H9 (cell line): ENCODE measurements at regions not wholly inside any gene's neighbourhood (a gene's known extent, or its start where the extent isn't known, plus 50 kb on each side); places are given as distances from the start of the nearest gene placed in this dataset.

Experiments
- DNase-seq: peaks from one replicate; pipeline ENCODE4 v3.0.0-alpha.2; 2017
- H2AFZ ChIP-seq: one replicate; pipeline ENCODE4 v1.6.1; 2013; ENCODE audit warnings: mild to moderate bottlenecking, low read length, control low read depth, moderate library complexity
- H2AK5ac ChIP-seq: 2 replicates; pipeline ENCODE4 v1.6.1; 2013; ENCODE audit warnings: low read length, control low read depth, mixed read lengths; ENCODE audit not compliant: insufficient read length
- H2BK120ac ChIP-seq: one replicate; pipeline ENCODE4 v1.6.1; 2013; ENCODE audit warnings: low read depth, mild to moderate bottlenecking, low read length, control low read depth, inconsistent platforms; ENCODE audit not compliant: poor library complexity, severe bottlenecking
- H2BK12ac ChIP-seq: 2 replicates; pipeline ENCODE4 v1.6.1; 2013; ENCODE audit warnings: low read length, control low read depth, mixed read lengths, low read depth; ENCODE audit not compliant: insufficient read length
- H2BK15ac ChIP-seq: 2 replicates; pipeline ENCODE4 v1.6.1; 2013; ENCODE audit warnings: low read depth, low read length, control low read depth
- H2BK20ac ChIP-seq: one replicate; pipeline ENCODE4 v1.6.1; 2013; ENCODE audit warnings: low read depth, mild to moderate bottlenecking, low read length, control low read depth, inconsistent platforms; ENCODE audit not compliant: poor library complexity, severe bottlenecking
- H2BK5ac ChIP-seq: 2 replicates; pipeline ENCODE4 v1.6.1; 2013; ENCODE audit warnings: low read length, control low read depth, mixed read lengths; ENCODE audit not compliant: insufficient read length
- H3K14ac ChIP-seq: 2 replicates; pipeline ENCODE4 v1.6.1; 2013; ENCODE audit warnings: low read length, control low read depth; ENCODE audit not compliant: insufficient read depth
- H3K18ac ChIP-seq: 2 replicates; pipeline ENCODE4 v1.6.1; 2013; ENCODE audit warnings: low read depth, mild to moderate bottlenecking, mixed read lengths, low read length, control low read depth; ENCODE audit not compliant: insufficient read length
- H3K23ac ChIP-seq: 2 replicates; pipeline ENCODE4 v1.6.1; 2013; ENCODE audit warnings: low read length, control low read depth, mixed read lengths, low read depth; ENCODE audit not compliant: insufficient read length
- H3K23me2 ChIP-seq: 2 replicates; pipeline ENCODE4 v1.6.1; 2013; ENCODE audit warnings: low read depth, mild to moderate bottlenecking, mixed read lengths, low read length, control low read depth; ENCODE audit not compliant: insufficient read length, poor library complexity, severe bottlenecking
- H3K27ac ChIP-seq: 2 replicates; pipeline ENCODE4 v1.5.1; 2013; ENCODE audit warnings: low read length, control low read depth, mixed read lengths, low read depth; ENCODE audit not compliant: insufficient read length
- H3K27me3 ChIP-seq: 2 replicates; pipeline ENCODE4 v1.6.1; 2013; ENCODE audit warnings: low read length, control low read depth, inconsistent platforms; ENCODE audit not compliant: insufficient read depth
- H3K4ac ChIP-seq: 2 replicates; pipeline ENCODE4 v1.6.1; 2013; ENCODE audit warnings: low read depth, mild to moderate bottlenecking, control low read depth, inconsistent platforms, low read length, moderate library complexity
- H3K4me1 ChIP-seq: 2 replicates; pipeline ENCODE4 v1.6.1; 2013; ENCODE audit warnings: low read length, control low read depth, inconsistent platforms; ENCODE audit not compliant: insufficient read depth
- H3K4me2 ChIP-seq: 2 replicates; pipeline ENCODE4 v1.6.1; 2013; ENCODE audit warnings: low read length, control low read depth, mixed read lengths; ENCODE audit not compliant: insufficient read length, insufficient read depth
- H3K56ac ChIP-seq: 2 replicates; pipeline ENCODE4 v1.6.1; 2013; ENCODE audit warnings: low read depth, mild to moderate bottlenecking, mixed read lengths, low read length, control low read depth; ENCODE audit not compliant: insufficient read length
- H3K79me1 ChIP-seq: 2 replicates; pipeline ENCODE4 v1.6.1; 2013; ENCODE audit warnings: low read depth, mild to moderate bottlenecking, moderate library complexity, low read length, control low read depth, inconsistent platforms; ENCODE audit not compliant: insufficient read depth, poor library complexity, severe bottlenecking
- H3K79me2 ChIP-seq: 2 replicates; pipeline ENCODE4 v1.6.1; 2013; ENCODE audit warnings: low read length, control low read depth, inconsistent platforms; ENCODE audit not compliant: insufficient read depth
- H3K9ac ChIP-seq: 2 replicates; pipeline ENCODE4 v1.6.1; 2013; ENCODE audit warnings: low read length, control low read depth, mixed read lengths; ENCODE audit not compliant: insufficient read length; ENCODE audit errors: extremely low read depth
- H3K9me3 ChIP-seq: one replicate; pipeline ENCODE4 v1.6.1; 2013; ENCODE audit warnings: low read depth, low read length, inconsistent platforms; ENCODE audit not compliant: control insufficient read depth
- H3T11ph ChIP-seq: one replicate; pipeline ENCODE4 v1.6.1; 2013; ENCODE audit warnings: mild to moderate bottlenecking, low read length, control low read depth, inconsistent platforms
- H4K20me1 ChIP-seq: one replicate; pipeline ENCODE4 v1.6.1; 2013; ENCODE audit not compliant: control insufficient read depth, insufficient read length, insufficient read depth
- H4K5ac ChIP-seq: 2 replicates; pipeline ENCODE4 v1.6.1; 2013; ENCODE audit warnings: low read depth, mild to moderate bottlenecking, mixed read lengths, low read length, control low read depth; ENCODE audit not compliant: insufficient read length
- H4K8ac ChIP-seq: replicated peaks from 2 replicates; pipeline ENCODE4 v1.6.1; 2013; ENCODE audit warnings: low read length, control low read depth, mixed read lengths, low read depth; ENCODE audit not compliant: insufficient read length
- H4K91ac ChIP-seq: 2 replicates; pipeline ENCODE4 v1.6.1; 2013; ENCODE audit warnings: low read depth, mild to moderate bottlenecking, moderate library complexity, mixed read lengths, low read length, control low read depth; ENCODE audit not compliant: insufficient read length
- H3K27ac Mint-ChIP-seq, 3 experiments: 2 replicates in 2 of 3; 3 replicates in 1 of 3; pipeline ENCODE4 v1.8.0; 2020 to 2021; ENCODE audit warnings: mixed read lengths in 3 of 3, mild to moderate bottlenecking in 1 of 3, moderate library complexity in 1 of 3
- H3K27me3 Mint-ChIP-seq: 2 replicates; pipeline ENCODE4 v1.8.0; 2021; ENCODE audit warnings: low read depth, mild to moderate bottlenecking, moderate library complexity, mixed read lengths
- H3K36me3 Mint-ChIP-seq, 3 experiments: 2 replicates in 2 of 3; 3 replicates in 1 of 3; pipeline ENCODE4 v1.8.0; 2020 to 2021; ENCODE audit warnings: low read depth in 3 of 3, mixed read lengths in 3 of 3; ENCODE audit not compliant: insufficient read depth in 1 of 3
- H3K4me1 Mint-ChIP-seq, 2 experiments: 2 replicates each; pipeline ENCODE4 v1.8.0; 2020; ENCODE audit warnings: mixed read lengths in 2 of 2
- H3K4me3 Mint-ChIP-seq, 2 experiments: 2 replicates in 1 of 2; 3 replicates in 1 of 2; pipeline ENCODE4 v1.8.0; 2020 to 2021; ENCODE audit warnings: mild to moderate bottlenecking in 2 of 2, mixed read lengths in 2 of 2, moderate library complexity in 1 of 2
- H3K9me3 Mint-ChIP-seq, 2 experiments: 2 replicates in 1 of 2; 3 replicates in 1 of 2; pipeline ENCODE4 v1.8.0; 2020; ENCODE audit warnings: mild to moderate bottlenecking in 2 of 2, mixed read lengths in 2 of 2, moderate library complexity in 1 of 2
- CTCF ChIP-seq: fragments of 200-600 bp; sonication (generic); conservative IDR thresholded peaks from 3 replicates; pipeline ENCODE4 v1.8.0; 2021; ENCODE audit warnings: antibody characterized with exemption, mild to moderate bottlenecking
- WGBS: extraction: QIAGEN DNeasy Blood & Tissue Kit; methylation state at CpG from one replicate; pipeline ENCODE4 v1.1.7; 2013; ENCODE audit warnings: missing lambda C conversion rate, low lambda C conversion rate, mixed read lengths; ENCODE audit not compliant: insufficient read length; ENCODE audit errors: extremely low coverage; 5-methylcytosine and 5-hydroxymethylcytosine counted together

GRCh38 chr1:87841332-87841731 lies 512.7 kb downstream of the LMO4 start:
- no peak overlapping the region for H3K4me2 ChIP-seq
- no peak overlapping the region for H3K27ac ChIP-seq
- H3K27me3 Mint-ChIP-seq = no peaks in the 10 kb centered on the region
- H3K56ac ChIP-seq = no peak overlapping the region
- H3K9me3 Mint-ChIP-seq = no peaks in the 10 kb centered on the region; a peak in 1 of 5 replicates
- no peak overlapping the region for H2BK120ac ChIP-seq
- no peak for TF ChIP-seq CTCF
- H2AK5ac ChIP-seq = no peak overlapping the region
- H3K14ac ChIP-seq = no peak overlapping the region
- no peaks in the 10 kb centered on the region for H3K27me3 ChIP-seq
- no peak overlapping the region for H3K27ac Mint-ChIP-seq
- H4K20me1 ChIP-seq = no peaks in the 10 kb centered on the region
- no peak overlapping the region for H2BK20ac ChIP-seq
- no peak overlapping the region for H4K91ac ChIP-seq
- no peak overlapping the region for H3K18ac ChIP-seq
- no peaks in the 10 kb centered on the region for H3K36me3 Mint-ChIP-seq
- H2BK5ac ChIP-seq = no peak overlapping the region
- no peak overlapping the region for H3K23ac ChIP-seq
- no peaks in the 10 kb centered on the region for H3K9me3 ChIP-seq
- peaks cover 0 to 3% of the 10 kb centered on the region in 2 experiments; a peak in 2 of 4 replicates for H3K4me1 Mint-ChIP-seq
- H3K4me1 ChIP-seq = no peaks in the 10 kb centered on the region
- H3T11ph ChIP-seq = no peak overlapping the region
- no peak for DNase-seq
- no peaks in the 10 kb centered on the region for H3K79me2 ChIP-seq
- H4K5ac ChIP-seq = no peak overlapping the region
- no peaks in the 10 kb centered on the region for H3K79me1 ChIP-seq
- no peak overlapping the region for H2BK12ac ChIP-seq
- H4K8ac ChIP-seq = no peak overlapping the region
- H2AFZ ChIP-seq = no peak overlapping the region
- no peak overlapping the region for H3K4me3 Mint-ChIP-seq
- no CpG with 5 or more reads among the region's 1 CpG for WGBS
- no peak overlapping the region for H3K9ac ChIP-seq
- H2BK15ac ChIP-seq = no peak overlapping the region
- H3K23me2 ChIP-seq = no peaks in the 10 kb centered on the region
- H3K4ac ChIP-seq = no peak overlapping the region
